ENCODE measurements at regions not wholly inside any gene's neighbourhood (a gene's known extent, or its start where the extent isn't known, plus 50 kb on each side); places are given as distances from the start of the nearest gene placed in this dataset.

- DNase-seq (ENCODE audit: low read depth, low spot score) = no peak
- in situ Hi-C loops (cut with HindIII; ENCODE audit: low pct_unique_long_range_greater_than_20kb, low sequenced_read_pairs) = no loop called here
These were observed 58.3 kb upstream of the ARID2 start for GRCh38 chr12:45671254-45671653.

GRCh38 chr12:45674181-45674977 lies 55.1 kb upstream of the ARID2 start:
- in situ Hi-C loops (cut with HindIII; ENCODE audit: low pct_unique_long_range_greater_than_20kb, low sequenced_read_pairs) = no loop called here
- no peak for DNase-seq (ENCODE audit: low read depth, low spot score)

- no peak for DNase-seq (ENCODE audit: low read depth, low spot score)
- in situ Hi-C loops (cut with HindIII; ENCODE audit: low pct_unique_long_range_greater_than_20kb, low sequenced_read_pairs) = no loop called here
These were observed 54.0 kb upstream of the ARID2 start for GRCh38 chr12:45675534-45675933.

Small RNAs in the stretch of these regions (small RNA-seq; reads per million reads assigned to genes)
- 0 reads per million in 2 experiments for gene RF00026
